ENCODE measurements at regions not wholly inside any gene's neighbourhood (a gene's known extent, or its start where the extent isn't known, plus 50 kb on each side); places are given as distances from the start of the nearest gene placed in this dataset.

GRCh38 chr12:74610711-74611110, 73.1 kb downstream of the ATXN7L3B start:
- Histone ChIP-seq H3K36me3 (no peaks in the 10 kb centered on the region), H3K9me3 (no peaks in the 10 kb centered on the region), H3K27me3 (peaks cover 5% of the 10 kb centered on the region), H3K4me1 (peaks cover 5% of the 10 kb centered on the region; the same call in 1 of the 2 replicates), H3K4me3 (ENCODE audit: low read depth, low read length) (no peak overlapping the region)
- no peak for DNase-seq
- no peak for TF ChIP-seq CTCF (IDR thresholded peaks at IDR 0.05; ENCODE audit: low read depth, low read length)

GRCh38 chr12:74614426-74614825, 76.8 kb downstream of the ATXN7L3B start:
- Histone ChIP-seq H3K27me3 (no peaks in the 10 kb centered on the region), H3K9me3 (no peaks in the 10 kb centered on the region), H3K4me1 (peaks cover 5% of the 10 kb centered on the region; the same call in 1 of the 2 replicates), H3K4me3 (ENCODE audit: low read depth, low read length) (no peak overlapping the region), H3K36me3 (no peaks in the 10 kb centered on the region)
- TF ChIP-seq CTCF (IDR thresholded peaks at IDR 0.05; ENCODE audit: low read depth, low read length), result no peak
- no peak for DNase-seq

- no peak for DNase-seq
- Histone ChIP-seq H3K9me3 (no peaks in the 10 kb centered on the region), H3K4me3 (ENCODE audit: low read depth, low read length) (no peak overlapping the region), H3K27me3 (0 out of 2 replicates have a peak, but pooled peaks cover 3% of the 10 kb centered on the region), H3K4me1 (no peaks in the 10 kb centered on the region), H3K36me3 (no peaks in the 10 kb centered on the region)
- no peak for TF ChIP-seq CTCF (IDR thresholded peaks at IDR 0.05; ENCODE audit: low read depth, low read length)
These were observed 81.4 kb downstream of the ATXN7L3B start for GRCh38 chr12:74619084-74619483.

GRCh38 chr12:74619884-74620283, 82.2 kb downstream of the ATXN7L3B start:
- no peak for TF ChIP-seq CTCF (IDR thresholded peaks at IDR 0.05; ENCODE audit: low read depth, low read length)
- H3K4me1 ChIP-seq, result no peaks in the 10 kb centered on the region
- no peak for DNase-seq

GRCh38 chr12:74620921-74621320, 83.3 kb downstream of the ATXN7L3B start:
- Histone ChIP-seq H3K36me3 (no peaks in the 10 kb centered on the region), H3K9me3 (no peaks in the 10 kb centered on the region), H3K4me3 (ENCODE audit: low read depth, low read length) (no peak overlapping the region), H3K27me3 (0 out of 2 replicates have a peak, but pooled peaks cover 3% of the 10 kb centered on the region), H3K4me1 (no peaks in the 10 kb centered on the region)
- no peak for TF ChIP-seq CTCF (IDR thresholded peaks at IDR 0.05; ENCODE audit: low read depth, low read length)
- no peak for DNase-seq

More at GRCh38 chr12:74619884-74620283, 82.2 kb downstream of the ATXN7L3B start:
- 0 out of 2 replicates have a peak, but pooled peaks cover 3% of the 10 kb centered on the region for H3K27me3 ChIP-seq
- H3K9me3 ChIP-seq, result no peaks in the 10 kb centered on the region
- H3K4me3 ChIP-seq (ENCODE audit: low read depth, low read length), result no peak overlapping the region
- H3K36me3 ChIP-seq, result no peaks in the 10 kb centered on the region

GRCh38 chr12:74624201-74624600, 86.6 kb downstream of the ATXN7L3B start:
- no peak for DNase-seq
- H3K4me1 ChIP-seq, result no peaks in the 10 kb centered on the region
- H3K4me3 ChIP-seq (ENCODE audit: low read depth, low read length), result no peak overlapping the region
- no peak for TF ChIP-seq CTCF (IDR thresholded peaks at IDR 0.05; ENCODE audit: low read depth, low read length)
- no peaks in the 10 kb centered on the region for H3K36me3 ChIP-seq
- H3K9me3 ChIP-seq, result no peaks in the 10 kb centered on the region
- H3K27me3 ChIP-seq, result 0 out of 2 replicates have a peak, but pooled peaks cover 3% of the 10 kb centered on the region
